PC-3 (cell line): ENCODE measurements at regions not wholly inside any gene's neighbourhood (a gene's known extent, or its start where the extent isn't known, plus 50 kb on each side); places are given as distances from the start of the nearest gene placed in this dataset.

Experiments used
- ATAC-seq: fragments of 200-7000 bp; cut with Tn5 transposase; 2 replicates; pipeline ENCODE4 v1.9.1; 2020; ENCODE audit warnings: mild to moderate bottlenecking, moderate library complexity
- BruUV-seq: library from RNA; stranded (reverse); fragments of 400-500 nt; replicated peaks from 2 replicates; lab custom pipeline; 2021; lab: Mats Ljungman, UMichigan
- CTCF ChIA-PET: fragments of 300-600 bp; sonication (Branson Sonifier 250); formaldehyde crosslinking; loops from one replicate; lab custom pipeline; 2022; ENCODE audit warnings: antibody characterized with exemption; lab: Charles Lee
- POLR2A ChIA-PET: fragments of 300-600 bp; sonication (Branson Sonifier 250); formaldehyde crosslinking; loops from one replicate; lab custom pipeline; 2022; ENCODE audit warnings: antibody characterized with exemption; ENCODE audit not compliant: unreplicated experiment; lab: Charles Lee
- DNase-seq: peaks from one replicate; pipeline ENCODE4 v3.0.0-alpha.2; 2015
- H2AFZ ChIP-seq: fragments of 300-600 bp; sonication (generic); 2 replicates; pipeline ENCODE4 v1.6.0; 2016; ENCODE audit warnings: antibody characterized with exemption, low read length
- H3F3A ChIP-seq: fragments of 300-600 bp; sonication (generic); one replicate; pipeline ENCODE4 v1.6.0; 2017; ENCODE audit warnings: antibody characterized with exemption, low read length, control low read depth, mild to moderate bottlenecking; ENCODE audit not compliant: unreplicated experiment
- H3K27ac ChIP-seq: fragments of 300-600 bp; sonication (generic); 2 replicates; pipeline ENCODE4 v1.5.1; 2016; ENCODE audit warnings: mild to moderate bottlenecking, low read length
- H3K27me3 ChIP-seq: fragments of 300-600 bp; sonication (generic); 2 replicates; pipeline ENCODE4 v1.6.1; 2016; ENCODE audit warnings: low read length, mixed read lengths
- H3K36me3 ChIP-seq: fragments of 300-600 bp; sonication (generic); 2 replicates; pipeline ENCODE4 v1.6.1; 2016; ENCODE audit warnings: low read depth, mixed run types, low read length, mixed read lengths
- H3K4me1 ChIP-seq: fragments of 300-600 bp; sonication (generic); 2 replicates; pipeline ENCODE4 v1.5.1; 2016; ENCODE audit warnings: low read length; ENCODE audit not compliant: insufficient read depth
- H3K4me2 ChIP-seq: fragments of 300-600 bp; sonication (generic); 2 replicates; pipeline ENCODE4 v1.6.0; 2016; ENCODE audit warnings: low read length
- H3K4me3 ChIP-seq: fragments of 300-600 bp; sonication (generic); 2 replicates; pipeline ENCODE4 v1.5.1; 2016; ENCODE audit warnings: mild to moderate bottlenecking, low read length, mixed read lengths
- H3K79me2 ChIP-seq: fragments of 300-600 bp; sonication (generic); 2 replicates; pipeline ENCODE4 v1.6.1; 2017; ENCODE audit warnings: low read length, mixed read lengths
- H3K9ac ChIP-seq: fragments of 300-600 bp; sonication (generic); 2 replicates; pipeline ENCODE4 v1.6.0; 2016; ENCODE audit warnings: mild to moderate bottlenecking, low read length
- H3K9me2 ChIP-seq: fragments of 300-600 bp; sonication (generic); replicated peaks from 2 replicates; pipeline ENCODE4 v1.6.1; 2016; ENCODE audit warnings: mixed run types, low read length, mixed read lengths
- H3K9me3 ChIP-seq: fragments of 300-600 bp; sonication (generic); 2 replicates; pipeline ENCODE4 v1.6.1; 2016; ENCODE audit warnings: low read length, mixed read lengths
- H4K20me1 ChIP-seq: fragments of 300-600 bp; sonication (generic); 2 replicates; pipeline ENCODE4 v1.6.1; 2016; ENCODE audit warnings: low read length, mixed read lengths
- CTCF ChIP-seq: fragments of 300-600 bp; sonication (generic); conservative IDR thresholded peaks from 2 replicates; pipeline ENCODE4 v1.5.1; 2017; ENCODE audit warnings: antibody characterized with exemption, low read depth, mild to moderate bottlenecking, low read length
- EZH2 ChIP-seq: fragments of 300-600 bp; sonication (generic); IDR thresholded peaks from one replicate; pipeline ENCODE4 v1.6.1; 2017; ENCODE audit warnings: antibody characterized with exemption, mild to moderate bottlenecking, low read length; ENCODE audit not compliant: unreplicated experiment
- EZH2phosphoT487 ChIP-seq: fragments of 300-600 bp; sonication (generic); IDR thresholded peaks from 2 replicates; pipeline ENCODE4 v1.6.1; 2018; ENCODE audit warnings: mild to moderate bottlenecking, antibody characterized with exemption, low read length, borderline replicate concordance
- intact Hi-C: fragments of 100-400 bp; cut with micrococcal nuclease; formaldehyde crosslinking; loops from 2 replicates; pipeline ENCODE4 v1.9.0; 2023

GRCh38 chr20:23244156-23244915, 106.3 kb upstream of the NXT1 start:
- Histone ChIP-seq H3K9me3 (no peaks in the 10 kb centered on the region), H3K9ac (no peak overlapping the region), H3F3A (no peaks in the 10 kb centered on the region), H3K36me3 (no peaks in the 10 kb centered on the region), H3K27me3 (peaks cover 24% of the 10 kb centered on the region), H3K4me1 (no peaks in the 10 kb centered on the region), H3K4me2 (no peak overlapping the region), H3K9me2 (no peaks in the 10 kb centered on the region), H3K4me3 (no peak overlapping the region), H4K20me1 (no peaks in the 10 kb centered on the region), H3K27ac (no peak overlapping the region), H3K79me2 (no peaks in the 10 kb centered on the region), H2AFZ (no peak overlapping the region)
- ChIA-PET CTCF (no interaction called here), POLR2A (no interaction called here)
- no peak for DNase-seq
- intact Hi-C loops = no loop called here
- ATAC-seq = no peak
- BruUV-seq = no TSS peak
- TF ChIP-seq EZH2 (no peak), EZH2phosphoT487 (no peak), CTCF (no peak)

GRCh38 chr20:23243791-23244155, 106.8 kb upstream of the NXT1 start:
- TF ChIP-seq EZH2 (no peak), EZH2phosphoT487 (no peak), CTCF (no peak)
- DNase-seq (no peak), ATAC-seq (no peak)
- ChIA-PET POLR2A (no interaction called here), CTCF (no interaction called here)
- Histone ChIP-seq H3K36me3 (no peaks in the 10 kb centered on the region), H3K4me2 (no peak overlapping the region), H3K9ac (no peak overlapping the region), H3K4me1 (no peaks in the 10 kb centered on the region), H3K4me3 (no peak overlapping the region), H3F3A (no peaks in the 10 kb centered on the region), H2AFZ (no peak overlapping the region), H3K27me3 (peaks cover 20% of the 10 kb centered on the region), H3K27ac (no peak overlapping the region), H4K20me1 (no peaks in the 10 kb centered on the region), H3K79me2 (no peaks in the 10 kb centered on the region), H3K9me2 (no peaks in the 10 kb centered on the region), H3K9me3 (no peaks in the 10 kb centered on the region)
- no TSS peak for BruUV-seq
- intact Hi-C loops = no loop called here

GRCh38 chr20:23242556-23243180, 107.9 kb upstream of the NXT1 start:
- ChIA-PET POLR2A (no interaction called here), CTCF (no interaction called here)
- DNase-seq (no peak), ATAC-seq (no peak)
- Histone ChIP-seq H3K4me3 (no peak overlapping the region), H3K9me3 (no peaks in the 10 kb centered on the region), H3K79me2 (no peaks in the 10 kb centered on the region), H3K27ac (no peak overlapping the region), H3K9ac (no peak overlapping the region), H3K4me2 (no peak overlapping the region), H3K36me3 (no peaks in the 10 kb centered on the region), H3K4me1 (no peaks in the 10 kb centered on the region), H3K27me3 (peaks cover 9% of the 10 kb centered on the region; the same call in 1 of the 2 replicates), H4K20me1 (no peaks in the 10 kb centered on the region), H3F3A (no peaks in the 10 kb centered on the region), H3K9me2 (no peaks in the 10 kb centered on the region), H2AFZ (no peak overlapping the region)
- TF ChIP-seq EZH2phosphoT487 (no peak), CTCF (no peak), EZH2 (no peak)
- intact Hi-C loops = no loop called here
- no TSS peak for BruUV-seq
